ENCODE measurements at regions not wholly inside any gene's neighbourhood (a gene's known extent, or its start where the extent isn't known, plus 50 kb on each side); places are given as distances from the start of the nearest gene placed in this dataset.

DNA sequence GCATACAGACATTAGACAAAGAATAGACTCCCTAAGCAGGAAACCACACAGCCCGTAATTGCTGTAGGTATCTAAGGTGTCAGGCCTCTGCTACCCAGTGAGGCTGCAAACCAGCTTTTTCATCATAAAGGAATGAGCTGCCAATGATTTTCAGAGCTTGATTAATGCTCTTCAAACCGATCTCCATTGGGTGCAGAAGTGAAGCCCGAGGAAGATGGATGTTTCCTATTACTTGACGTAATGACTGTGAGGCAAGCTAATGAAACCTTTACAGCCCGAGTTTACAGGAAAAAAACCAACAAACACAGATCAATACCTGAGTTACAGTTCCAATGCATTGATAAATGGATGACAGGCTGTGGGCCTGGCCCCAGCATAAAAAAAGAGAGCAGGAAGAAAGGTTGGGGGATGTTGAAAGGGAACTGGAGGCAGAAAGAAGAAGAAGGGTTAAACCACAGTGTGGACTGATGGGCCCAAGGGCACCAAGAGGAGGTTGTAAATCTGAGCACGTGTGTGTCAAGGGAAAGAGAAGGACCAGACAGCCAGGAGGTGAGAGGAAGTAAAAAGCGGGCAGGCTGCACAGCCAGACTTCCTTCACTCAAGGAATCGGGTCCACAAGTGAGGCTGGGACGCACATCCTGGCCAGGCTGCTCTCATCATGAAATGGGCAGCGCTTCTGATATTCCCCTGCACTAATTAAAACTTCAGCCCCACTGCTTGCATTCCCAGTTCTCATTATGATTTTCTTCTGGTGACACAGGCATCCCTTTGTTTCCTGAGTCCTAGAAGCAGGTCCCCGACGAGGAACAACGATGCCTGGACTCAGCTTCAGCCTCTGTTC is 70.6 kb upstream of the NTM start:
- intact Hi-C loops (cut with micrococcal nuclease): no loop called here
- Histone ChIP-seq H3K9me3 (ENCODE audit: control insufficient read depth in 1 of 2, low read length in 2 of 2) (no peaks in the 10 kb centered on the region), H3K27ac (ENCODE audit: low read depth, low read length) (no peak overlapping the region), H3K4me1 (ENCODE audit: insufficient read depth, low read length) (no peaks in the 10 kb centered on the region), H3K36me3 (ENCODE audit: insufficient read depth, low read length) (no peaks in the 10 kb centered on the region), H3K4me3 (ENCODE audit: low read length in 2 of 2) (no peak overlapping the region), H3K27me3 (ENCODE audit: insufficient read depth, low read length) (no peaks in the 10 kb centered on the region)
- Mint-ChIP-seq H3K4me1 (no peaks in the 10 kb centered on the region), H3K27ac (no peak overlapping the region), H3K4me3 (no peak overlapping the region), H3K27me3 (peaks cover 5 to 6% of the 10 kb centered on the region in 2 donors), H3K9me3 (peaks cover 0 to 9% (median 2%) of the 10 kb centered on the region in 8 donors), H3K36me3 (no peaks in the 10 kb centered on the region)
- POLR2A ChIA-PET (ENCODE audit: partially characterized antibody): no interaction called here
- CTCF ChIA-PET (ENCODE audit: partially characterized antibody): no interaction called here
- no peak for DNase-seq

GRCh38 chr11:131300439-131300717 is 70.0 kb upstream of the NTM start:
- H3K27ac ChIP-seq (ENCODE audit: low read depth, low read length): no peak overlapping the region
- intact Hi-C loops (cut with micrococcal nuclease): no loop called here
- peaks cover 0 to 9% (median 2%) of the 10 kb centered on the region in 8 donors for H3K9me3 Mint-ChIP-seq
- H3K27me3 ChIP-seq (ENCODE audit: insufficient read depth, low read length): no peaks in the 10 kb centered on the region
- H3K4me1 Mint-ChIP-seq: no peaks in the 10 kb centered on the region
- peaks cover 5 to 6% of the 10 kb centered on the region in 2 donors for H3K27me3 Mint-ChIP-seq
- H3K4me3 ChIP-seq (ENCODE audit: low read length in 2 of 2): no peak overlapping the region
- H3K36me3 Mint-ChIP-seq: no peaks in the 10 kb centered on the region
- H3K4me1 ChIP-seq (ENCODE audit: insufficient read depth, low read length): no peaks in the 10 kb centered on the region
- H3K9me3 ChIP-seq (ENCODE audit: control insufficient read depth in 1 of 2, low read length in 2 of 2): no peaks in the 10 kb centered on the region
- H3K4me3 Mint-ChIP-seq: no peak overlapping the region
- no peak overlapping the region for H3K27ac Mint-ChIP-seq
- POLR2A ChIA-PET (ENCODE audit: partially characterized antibody): no interaction called here
- no peak for DNase-seq
- no peaks in the 10 kb centered on the region for H3K36me3 ChIP-seq (ENCODE audit: insufficient read depth, low read length)
- CTCF ChIA-PET (ENCODE audit: partially characterized antibody): no interaction called here

DNA sequence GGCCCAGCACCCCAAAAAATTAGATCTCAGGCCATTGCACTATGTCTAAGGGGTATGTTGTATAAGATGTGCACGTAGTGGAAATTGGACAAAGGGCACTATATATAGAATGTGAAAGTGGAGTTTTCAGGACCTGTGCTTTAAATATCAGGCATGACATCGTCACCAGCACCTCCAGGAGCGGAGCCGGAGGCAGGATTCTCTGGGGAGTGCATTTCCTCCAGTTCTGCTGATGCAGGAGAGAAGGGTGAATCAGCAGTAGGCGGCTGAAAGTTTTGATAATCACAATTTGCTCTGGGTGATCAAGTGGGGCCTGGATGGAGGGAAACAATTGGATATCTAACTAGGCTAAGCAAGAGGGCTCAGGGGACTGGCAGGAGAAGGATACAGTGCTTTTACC is 69.1 kb upstream of the NTM start:
- CTCF ChIA-PET (ENCODE audit: partially characterized antibody): no interaction called here
- intact Hi-C loops (cut with micrococcal nuclease): no loop called here
- Mint-ChIP-seq H3K27ac (no peak overlapping the region), H3K4me1 (no peaks in the 10 kb centered on the region), H3K4me3 (no peak overlapping the region), H3K27me3 (peaks cover 5 to 6% of the 10 kb centered on the region in 2 donors), H3K36me3 (no peaks in the 10 kb centered on the region), H3K9me3 (peaks cover 0 to 9% (median 2%) of the 10 kb centered on the region in 8 donors)
- Histone ChIP-seq H3K27me3 (ENCODE audit: insufficient read depth, low read length) (no peaks in the 10 kb centered on the region), H3K27ac (ENCODE audit: low read depth, low read length) (no peak overlapping the region), H3K4me1 (ENCODE audit: insufficient read depth, low read length) (no peaks in the 10 kb centered on the region), H3K4me3 (ENCODE audit: low read length in 2 of 2) (no peak overlapping the region), H3K9me3 (ENCODE audit: control insufficient read depth in 1 of 2, low read length in 2 of 2) (no peaks in the 10 kb centered on the region), H3K36me3 (ENCODE audit: insufficient read depth, low read length) (no peaks in the 10 kb centered on the region)
- no peak for DNase-seq
- POLR2A ChIA-PET (ENCODE audit: partially characterized antibody): no interaction called here

- DNase-seq: no peak
- no peak overlapping the region for H3K27ac ChIP-seq (ENCODE audit: low read depth, low read length)
- H3K9me3 ChIP-seq (ENCODE audit: control insufficient read depth in 1 of 2, low read length in 2 of 2): no peaks in the 10 kb centered on the region
- CTCF ChIA-PET (ENCODE audit: partially characterized antibody): no interaction called here
- H3K4me3 ChIP-seq (ENCODE audit: low read length in 2 of 2): no peak overlapping the region
- H3K36me3 Mint-ChIP-seq: no peaks in the 10 kb centered on the region
- peaks cover 5 to 6% of the 10 kb centered on the region in 2 donors for H3K27me3 Mint-ChIP-seq
- no peaks in the 10 kb centered on the region for H3K4me1 ChIP-seq (ENCODE audit: insufficient read depth, low read length)
- no peak overlapping the region for H3K27ac Mint-ChIP-seq
- no peaks in the 10 kb centered on the region for H3K36me3 ChIP-seq (ENCODE audit: insufficient read depth, low read length)
- no peaks in the 10 kb centered on the region for H3K27me3 ChIP-seq (ENCODE audit: insufficient read depth, low read length)
- POLR2A ChIA-PET (ENCODE audit: partially characterized antibody): no interaction called here
- intact Hi-C loops (cut with micrococcal nuclease): no loop called here
- H3K4me1 Mint-ChIP-seq: no peaks in the 10 kb centered on the region
- H3K9me3 Mint-ChIP-seq: peaks cover 0 to 9% (median 2%) of the 10 kb centered on the region in 8 donors
- no peak overlapping the region for H3K4me3 Mint-ChIP-seq
Measured at GRCh38 chr11:131302836-131303235, 67.6 kb upstream of the NTM start.

- ChIA-PET POLR2A (ENCODE audit: partially characterized antibody) (no interaction called here), CTCF (ENCODE audit: partially characterized antibody) (no interaction called here)
- H3K9me3 Mint-ChIP-seq: peaks cover 0 to 9% (median 2%) of the 10 kb centered on the region in 8 donors
- Histone ChIP-seq H3K9me3 (ENCODE audit: control insufficient read depth in 1 of 2, low read length in 2 of 2) (no peaks in the 10 kb centered on the region), H3K4me3 (ENCODE audit: low read length in 2 of 2) (no peak overlapping the region), H3K27me3 (ENCODE audit: insufficient read depth, low read length) (no peaks in the 10 kb centered on the region), H3K4me1 (ENCODE audit: insufficient read depth, low read length) (no peaks in the 10 kb centered on the region), H3K36me3 (ENCODE audit: insufficient read depth, low read length) (no peaks in the 10 kb centered on the region), H3K27ac (ENCODE audit: low read depth, low read length) (no peak overlapping the region)
- no peaks in the 10 kb centered on the region for H3K36me3 Mint-ChIP-seq
- intact Hi-C loops (cut with micrococcal nuclease): no loop called here
- H3K27me3 Mint-ChIP-seq: peaks cover 5 to 6% of the 10 kb centered on the region in 2 donors
- H3K4me3 Mint-ChIP-seq: no peak overlapping the region
- DNase-seq: no peak
- no peak overlapping the region for H3K27ac Mint-ChIP-seq
- no peaks in the 10 kb centered on the region for H3K4me1 Mint-ChIP-seq
Measured at GRCh38 chr11:131303611-131304119, 66.8 kb upstream of the NTM start.

DNA sequence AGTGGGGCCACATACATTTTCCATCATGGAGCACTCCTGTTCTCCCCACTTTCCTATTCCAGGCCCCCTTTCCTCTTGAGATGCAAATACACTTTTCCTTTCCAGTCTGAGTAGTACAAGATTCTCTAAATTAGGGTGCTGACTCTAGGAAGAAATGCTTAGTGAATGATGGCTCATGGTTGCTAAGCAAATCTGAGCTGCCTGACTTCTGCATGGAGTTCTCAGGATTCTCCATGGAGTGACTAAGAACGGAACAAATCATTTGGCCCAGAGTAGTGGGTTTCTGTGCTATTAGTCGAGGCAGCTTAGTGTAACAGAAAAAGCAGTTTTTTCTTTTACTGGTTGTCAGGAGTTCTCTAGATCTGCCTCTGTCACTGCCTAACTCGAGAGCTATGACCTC is 65.4 kb upstream of the NTM start:
- H3K9me3 Mint-ChIP-seq: peaks cover 0 to 4% (median under 1%) of the 10 kb centered on the region in 8 donors
- no peaks in the 10 kb centered on the region for H3K27me3 ChIP-seq (ENCODE audit: insufficient read depth, low read length)
- DNase-seq: no peak
- intact Hi-C loops (cut with micrococcal nuclease): no loop called here
- no peak overlapping the region for H3K4me3 Mint-ChIP-seq
- CTCF ChIA-PET (ENCODE audit: partially characterized antibody): no interaction called here
- peaks cover 2% of the 10 kb centered on the region in 2 donors for H3K27me3 Mint-ChIP-seq
- H3K36me3 Mint-ChIP-seq: no peaks in the 10 kb centered on the region
- no peak overlapping the region for H3K4me3 ChIP-seq (ENCODE audit: low read length in 2 of 2)
- no peak overlapping the region for H3K27ac Mint-ChIP-seq
- H3K27ac ChIP-seq (ENCODE audit: low read depth, low read length): no peak overlapping the region
- H3K9me3 ChIP-seq (ENCODE audit: control insufficient read depth in 1 of 2, low read length in 2 of 2): no peaks in the 10 kb centered on the region
- POLR2A ChIA-PET (ENCODE audit: partially characterized antibody): no interaction called here
- no peaks in the 10 kb centered on the region for H3K36me3 ChIP-seq (ENCODE audit: insufficient read depth, low read length)
- H3K4me1 Mint-ChIP-seq: no peaks in the 10 kb centered on the region
- H3K4me1 ChIP-seq (ENCODE audit: insufficient read depth, low read length): no peaks in the 10 kb centered on the region

GRCh38 chr11:131307506-131307905 is 62.9 kb upstream of the NTM start:
- H3K27ac Mint-ChIP-seq: no peak overlapping the region
- no peaks in the 10 kb centered on the region for H3K36me3 Mint-ChIP-seq
- H3K4me3 Mint-ChIP-seq: no peak overlapping the region
- no peak overlapping the region for H3K27ac ChIP-seq (ENCODE audit: low read depth, low read length)
- H3K4me1 Mint-ChIP-seq: no peaks in the 10 kb centered on the region
- intact Hi-C loops (cut with micrococcal nuclease): no loop called here
- no peaks in the 10 kb centered on the region for H3K36me3 ChIP-seq (ENCODE audit: insufficient read depth, low read length)
- H3K9me3 ChIP-seq (ENCODE audit: control insufficient read depth in 1 of 2, low read length in 2 of 2): no peaks in the 10 kb centered on the region
- ChIA-PET CTCF (ENCODE audit: partially characterized antibody) (no interaction called here), POLR2A (ENCODE audit: partially characterized antibody) (no interaction called here)
- no peaks in the 10 kb centered on the region for H3K4me1 ChIP-seq (ENCODE audit: insufficient read depth, low read length)
- H3K27me3 ChIP-seq (ENCODE audit: insufficient read depth, low read length): no peaks in the 10 kb centered on the region
- no peaks in the 10 kb centered on the region for H3K27me3 Mint-ChIP-seq
- peaks cover 0 to 3% (median 1%) of the 10 kb centered on the region in 8 donors for H3K9me3 Mint-ChIP-seq
- DNase-seq: no peak
- no peak overlapping the region for H3K4me3 ChIP-seq (ENCODE audit: low read length in 2 of 2)
